ENCODE measurements at regions not wholly inside any gene's neighbourhood (a gene's known extent, or its start where the extent isn't known, plus 50 kb on each side); places are given as distances from the start of the nearest gene placed in this dataset.

GRCh38 chr14:93870377-93870776, 56.8 kb upstream of the FAM181A start:
- Mint-ChIP-seq H3K27ac (no peak overlapping the region), H3K36me3 (ENCODE audit: low read depth) (no peaks in the 10 kb centered on the region), H3K4me1 (ENCODE audit: low read depth) (no peaks in the 10 kb centered on the region), H3K9me3 (peaks cover 6% of the 10 kb centered on the region), H3K4me3 (no peak overlapping the region), H3K27me3 (ENCODE audit: low read depth) (peaks cover 22% of the 10 kb centered on the region)
- DNase-seq: no peak
- intact Hi-C loops (cut with micrococcal nuclease): no loop called here
- CTCF ChIA-PET: interaction anchor here (1.2 kb wide), 1 partner anchor 22 kb away, joined by 7 read pairs; no protein-coding TSS in a partner anchor

GRCh38 chr14:93869427-93869826, 57.7 kb upstream of the FAM181A start:
- H3K27me3 Mint-ChIP-seq (ENCODE audit: low read depth): peaks cover 22% of the 10 kb centered on the region
- no peak overlapping the region for H3K4me3 Mint-ChIP-seq
- H3K9me3 Mint-ChIP-seq: peaks cover 6% of the 10 kb centered on the region
- intact Hi-C loops (cut with micrococcal nuclease): no loop called here
- no peak overlapping the region for H3K27ac Mint-ChIP-seq
- no peak for DNase-seq
- no peaks in the 10 kb centered on the region for H3K36me3 Mint-ChIP-seq (ENCODE audit: low read depth)
- CTCF ChIA-PET: interaction anchor here (0.6 kb wide), 1 partner anchor 215 kb away, joined by 4 read pairs; no protein-coding TSS in a partner anchor
- no peaks in the 10 kb centered on the region for H3K4me1 Mint-ChIP-seq (ENCODE audit: low read depth)

DNA sequence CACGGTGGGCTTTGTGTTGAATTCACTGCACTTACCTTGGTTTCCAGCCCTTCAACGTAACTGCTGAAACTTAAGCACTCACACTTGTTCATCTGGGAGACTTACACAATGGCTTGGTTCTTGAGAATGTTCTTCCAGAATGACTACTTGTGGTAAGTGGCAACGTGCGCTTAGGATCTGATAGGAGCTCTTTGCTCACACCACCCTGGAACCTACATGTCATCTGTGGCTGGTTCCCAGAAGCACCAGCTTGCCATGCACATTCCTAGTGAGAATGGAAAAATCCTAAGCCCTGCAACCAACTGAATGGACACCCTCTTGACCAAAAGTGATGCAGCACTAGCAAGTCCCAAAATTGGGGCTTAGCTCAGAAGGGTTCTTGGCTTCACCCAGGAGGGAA, 59.0 kb upstream of the FAM181A start:
- Mint-ChIP-seq H3K27ac (no peak overlapping the region), H3K4me1 (ENCODE audit: low read depth) (no peaks in the 10 kb centered on the region), H3K27me3 (ENCODE audit: low read depth) (peaks cover 22% of the 10 kb centered on the region), H3K4me3 (no peak overlapping the region), H3K36me3 (ENCODE audit: low read depth) (no peaks in the 10 kb centered on the region), H3K9me3 (no peaks in the 10 kb centered on the region)
- CTCF ChIA-PET: no interaction called here
- intact Hi-C loops (cut with micrococcal nuclease): no loop called here
- no peak for DNase-seq

GRCh38 chr14:93862265-93862664, 64.9 kb upstream of the FAM181A start:
- CTCF ChIA-PET: interaction anchor here (1.0 to 1.1 kb wide), 2 partner anchors 15 to 139 kb away, joined by 3 read pairs; no protein-coding TSS in a partner anchor
- Mint-ChIP-seq H3K4me1 (ENCODE audit: low read depth) (no peaks in the 10 kb centered on the region), H3K27me3 (ENCODE audit: low read depth) (peaks cover 5% of the 10 kb centered on the region), H3K36me3 (ENCODE audit: low read depth) (no peaks in the 10 kb centered on the region), H3K9me3 (no peaks in the 10 kb centered on the region), H3K27ac (no peak overlapping the region), H3K4me3 (no peak overlapping the region)
- no peak for DNase-seq
- intact Hi-C loops (cut with micrococcal nuclease): no loop called here

DNA sequence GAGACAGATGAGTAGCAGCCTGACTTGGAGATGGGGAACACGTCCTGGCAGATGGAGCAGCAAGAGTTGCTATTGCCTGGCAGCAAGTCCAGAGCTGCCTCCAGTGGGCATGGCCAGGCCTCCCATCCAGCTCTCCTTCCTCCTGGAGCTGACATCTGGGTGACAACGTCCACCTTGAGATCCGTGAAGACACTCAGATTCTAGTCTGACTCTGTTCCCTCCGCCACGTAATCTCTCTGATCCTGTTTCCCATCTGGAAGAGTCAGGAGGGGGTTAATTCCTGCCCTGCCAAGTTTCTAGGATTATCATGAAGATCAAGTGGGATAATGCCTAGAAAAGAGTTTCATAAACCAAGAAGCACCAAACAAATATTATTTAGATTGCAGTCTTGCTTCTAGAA, 65.3 kb upstream of the FAM181A start:
- H3K9me3 Mint-ChIP-seq: no peaks in the 10 kb centered on the region
- no peak overlapping the region for H3K27ac Mint-ChIP-seq
- intact Hi-C loops (cut with micrococcal nuclease): no loop called here
- DNase-seq: no peak
- peaks cover 9% of the 10 kb centered on the region for H3K27me3 Mint-ChIP-seq (ENCODE audit: low read depth)
- H3K4me3 Mint-ChIP-seq: no peak overlapping the region
- CTCF ChIA-PET: interaction anchor here (1.0 to 1.1 kb wide), 2 partner anchors 16 to 139 kb away, joined by 3 read pairs; no protein-coding TSS in a partner anchor
- H3K36me3 Mint-ChIP-seq (ENCODE audit: low read depth): no peaks in the 10 kb centered on the region
- no peaks in the 10 kb centered on the region for H3K4me1 Mint-ChIP-seq (ENCODE audit: low read depth)

- no peak overlapping the region for H3K4me3 Mint-ChIP-seq
- no peaks in the 10 kb centered on the region for H3K4me1 Mint-ChIP-seq (ENCODE audit: low read depth)
- no peaks in the 10 kb centered on the region for H3K9me3 Mint-ChIP-seq
- CTCF ChIA-PET: interaction anchor here (0.6 kb wide), 1 partner anchor 32 kb away, joined by 3 read pairs; no protein-coding TSS in a partner anchor
- intact Hi-C loops (cut with micrococcal nuclease): no loop called here
- peaks cover 10% of the 10 kb centered on the region for H3K27me3 Mint-ChIP-seq (ENCODE audit: low read depth)
- no peak overlapping the region for H3K27ac Mint-ChIP-seq
- no peaks in the 10 kb centered on the region for H3K36me3 Mint-ChIP-seq (ENCODE audit: low read depth)
- no peak for DNase-seq
Measured at GRCh38 chr14:93859957-93860356, 67.2 kb upstream of the FAM181A start.

DNA sequence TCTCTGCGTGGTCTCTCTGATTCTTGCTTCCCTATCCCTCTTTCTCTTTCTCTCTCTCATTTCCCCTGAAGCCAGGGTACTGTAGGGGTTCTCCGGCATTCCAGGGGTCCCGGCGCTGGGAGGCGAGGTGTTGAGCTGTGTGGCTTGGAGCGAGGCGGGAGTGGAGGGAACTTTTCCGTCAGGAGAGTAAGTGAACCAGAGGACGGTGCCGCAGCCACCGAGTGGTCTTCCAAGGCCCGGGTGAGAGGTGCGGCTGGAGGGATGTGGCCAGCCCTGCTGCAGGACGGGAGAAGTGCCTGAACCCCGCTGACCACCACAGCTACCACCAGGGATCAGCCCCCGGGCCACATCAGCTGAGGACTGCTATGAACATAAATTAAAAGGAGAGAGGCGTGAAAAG, 68.2 kb upstream of the FAM181A start:
- Mint-ChIP-seq H3K36me3 (ENCODE audit: low read depth) (no peaks in the 10 kb centered on the region), H3K27me3 (ENCODE audit: low read depth) (peaks cover 10% of the 10 kb centered on the region), H3K9me3 (no peaks in the 10 kb centered on the region), H3K4me3 (no peak overlapping the region), H3K27ac (no peak overlapping the region), H3K4me1 (ENCODE audit: low read depth) (no peaks in the 10 kb centered on the region)
- CTCF ChIA-PET: no interaction called here
- intact Hi-C loops (cut with micrococcal nuclease): no loop called here
- no peak for DNase-seq

GRCh38 chr14:93857500-93858283, 69.4 kb upstream of the PRIMA1 start:
- H3K27me3 Mint-ChIP-seq (ENCODE audit: low read depth): peaks cover 10% of the 10 kb centered on the region
- no peak for DNase-seq
- no peak overlapping the region for H3K4me3 Mint-ChIP-seq
- H3K9me3 Mint-ChIP-seq: no peaks in the 10 kb centered on the region
- no peaks in the 10 kb centered on the region for H3K36me3 Mint-ChIP-seq (ENCODE audit: low read depth)
- no peaks in the 10 kb centered on the region for H3K4me1 Mint-ChIP-seq (ENCODE audit: low read depth)
- intact Hi-C loops (cut with micrococcal nuclease): no loop called here
- no peak overlapping the region for H3K27ac Mint-ChIP-seq
- CTCF ChIA-PET: no interaction called here

- intact Hi-C loops (cut with micrococcal nuclease): no loop called here
- no peak overlapping the region for H3K4me3 Mint-ChIP-seq
- no peaks in the 10 kb centered on the region for H3K36me3 Mint-ChIP-seq (ENCODE audit: low read depth)
- no peaks in the 10 kb centered on the region for H3K4me1 Mint-ChIP-seq (ENCODE audit: low read depth)
- no peak for DNase-seq
- H3K27ac Mint-ChIP-seq: no peak overlapping the region
- CTCF ChIA-PET: no interaction called here
- peaks cover 10% of the 10 kb centered on the region for H3K27me3 Mint-ChIP-seq (ENCODE audit: low read depth)
- no peaks in the 10 kb centered on the region for H3K9me3 Mint-ChIP-seq
Measured at GRCh38 chr14:93857081-93857480, 68.8 kb upstream of the PRIMA1 start.

GRCh38 chr14:93855737-93856136, 67.5 kb upstream of the PRIMA1 start:
- peaks cover 16% of the 10 kb centered on the region for H3K27me3 Mint-ChIP-seq (ENCODE audit: low read depth)
- H3K36me3 Mint-ChIP-seq (ENCODE audit: low read depth): no peaks in the 10 kb centered on the region
- no peaks in the 10 kb centered on the region for H3K4me1 Mint-ChIP-seq (ENCODE audit: low read depth)
- CTCF ChIA-PET: interaction anchor here (1.1 kb wide), 1 partner anchor 37 kb away, joined by 3 read pairs; no protein-coding TSS in a partner anchor
- intact Hi-C loops (cut with micrococcal nuclease): no loop called here
- H3K27ac Mint-ChIP-seq: no peak overlapping the region
- DNase-seq: no peak
- H3K9me3 Mint-ChIP-seq: no peaks in the 10 kb centered on the region
- H3K4me3 Mint-ChIP-seq: no peak overlapping the region

DNA sequence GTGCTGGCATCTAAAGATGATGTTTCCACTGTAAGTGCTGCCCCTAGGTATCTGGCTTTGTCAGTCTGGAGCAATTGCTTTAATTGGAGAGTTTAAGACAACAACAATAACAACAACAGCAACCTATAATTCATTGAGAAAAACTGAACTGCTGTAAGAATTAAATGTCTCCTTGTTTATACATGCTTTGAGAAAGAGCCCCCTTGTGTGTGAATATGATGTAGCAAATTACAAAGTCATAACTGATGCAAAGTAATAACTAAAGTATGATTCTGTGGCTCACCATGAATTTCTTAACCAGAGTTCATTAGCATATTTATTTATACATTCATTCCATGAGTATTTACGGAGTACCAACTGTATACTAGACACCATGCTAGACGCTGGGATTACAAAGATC, 59.2 kb upstream of the PRIMA1 start:
- Mint-ChIP-seq H3K9me3 (peaks cover 5% of the 10 kb centered on the region), H3K4me3 (no peak overlapping the region), H3K36me3 (ENCODE audit: low read depth) (no peaks in the 10 kb centered on the region), H3K27me3 (ENCODE audit: low read depth) (peaks cover 13% of the 10 kb centered on the region), H3K4me1 (ENCODE audit: low read depth) (no peaks in the 10 kb centered on the region), H3K27ac (no peak overlapping the region)
- intact Hi-C loops (cut with micrococcal nuclease): no loop called here
- CTCF ChIA-PET: no interaction called here
- no peak for DNase-seq

DNA sequence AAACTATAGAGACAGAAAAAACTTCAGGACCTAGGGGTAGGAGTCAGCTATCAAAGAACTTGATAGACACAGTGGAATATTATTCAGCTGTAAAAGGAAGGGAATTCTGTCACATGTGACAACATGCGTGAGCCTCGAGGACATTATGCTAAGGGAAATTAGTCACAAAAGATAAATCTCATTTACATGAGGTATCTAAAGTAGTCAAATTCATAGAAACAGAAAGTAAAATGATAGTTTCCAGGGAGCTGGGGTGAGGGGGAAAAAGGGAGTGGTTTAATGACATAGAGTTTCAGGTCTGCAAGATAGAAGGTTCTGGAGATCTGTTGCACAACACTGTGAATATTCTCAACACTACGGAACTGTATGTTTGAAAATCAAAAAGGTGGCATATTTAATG, 50.0 kb upstream of the PRIMA1 start:
- DNase-seq: no peak
- intact Hi-C loops (cut with micrococcal nuclease): no loop called here
- no peaks in the 10 kb centered on the region for H3K36me3 Mint-ChIP-seq (ENCODE audit: low read depth)
- no peak overlapping the region for H3K4me3 Mint-ChIP-seq
- peaks cover 23% of the 10 kb centered on the region for H3K27me3 Mint-ChIP-seq (ENCODE audit: low read depth)
- H3K4me1 Mint-ChIP-seq (ENCODE audit: low read depth): peaks cover 5% of the 10 kb centered on the region
- H3K27ac Mint-ChIP-seq: no peak overlapping the region
- CTCF ChIA-PET: interaction anchor here (0.7 to 0.9 kb wide), 3 partner anchors 21 to 231 kb away, joined by 3 to 4 read pairs (median 4); no protein-coding TSS in a partner anchor
- peaks cover 6% of the 10 kb centered on the region for H3K9me3 Mint-ChIP-seq
